ENCODE measurements at regions not wholly inside any gene's neighbourhood (a gene's known extent, or its start where the extent isn't known, plus 50 kb on each side); places are given as distances from the start of the nearest gene placed in this dataset.
"Not testable (repeated sequence)": the region's sequence is repeated elsewhere in the genome, so short reads cannot be mapped to it uniquely, and the experiment has no call there.

DNA sequence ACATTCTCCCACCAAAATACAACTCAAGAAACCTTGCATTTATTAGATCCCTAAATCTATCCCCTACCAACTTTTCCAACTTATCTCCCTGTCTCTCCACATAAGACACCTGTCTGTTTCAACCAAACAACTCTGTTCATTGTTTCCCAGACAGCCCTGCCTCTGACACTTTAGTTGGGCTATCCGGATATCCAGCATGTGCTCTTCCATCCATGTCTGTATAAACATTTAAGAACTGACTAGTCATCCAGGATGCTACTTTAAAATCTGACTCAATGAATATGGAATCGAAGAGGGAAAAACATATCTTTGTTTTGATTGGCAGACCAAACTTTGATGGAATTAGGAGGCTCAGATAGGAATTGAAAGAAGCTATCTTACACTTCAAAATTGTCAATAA, 143.2 kb upstream of the DCAF8L1 start:
- Histone ChIP-seq H3K27me3 (replicated peaks in 2 of 5; ENCODE audit: control insufficient read depth in 4 of 5, insufficient read depth in 5 of 5, low read length in 4 of 5) (no peaks in the 10 kb centered on the region), H3K9me3 (ENCODE audit: control extremely low read depth in 1 of 5, control insufficient read depth in 4 of 5, insufficient read depth in 2 of 5, low read depth in 1 of 5, low read length in 4 of 5) (no peaks in the 10 kb centered on the region), H3K4me1 (ENCODE audit: control extremely low read depth in 1 of 4, control insufficient read depth in 4 of 4, insufficient read depth in 4 of 4, low read length in 3 of 4) (no peaks in the 10 kb centered on the region), H3K36me3 (ENCODE audit: control insufficient read depth in 4 of 4, insufficient read depth in 4 of 4, low read length in 3 of 4) (no peaks in the 10 kb centered on the region), H3K27ac (ENCODE audit: insufficient read depth in 1 of 2, low read depth in 1 of 2, low read length in 2 of 2, poor library complexity in 1 of 2, severe bottlenecking in 2 of 2) (no peak overlapping the region), H3K4me3 (ENCODE audit: control insufficient read depth in 1 of 7, extremely low read depth in 1 of 7, insufficient read depth in 4 of 7, low read depth in 2 of 7, low read length in 6 of 7) (no peak overlapping the region)
- 89% methylated on average over 1 of the region's 2 CpGs for WGBS (ENCODE audit: insufficient coverage)
- CTCF ChIA-PET = no interaction called here
- POLR2A ChIA-PET = no interaction called here
- no peak for DNase-seq

- H3K27me3 ChIP-seq (replicated peaks in 2 of 5; ENCODE audit: control insufficient read depth in 4 of 5, insufficient read depth in 5 of 5, low read length in 4 of 5); H3K27ac ChIP-seq (ENCODE audit: insufficient read depth in 1 of 2, low read depth in 1 of 2, low read length in 2 of 2, poor library complexity in 1 of 2, severe bottlenecking in 2 of 2); H3K4me1 ChIP-seq (ENCODE audit: control extremely low read depth in 1 of 4, control insufficient read depth in 4 of 4, insufficient read depth in 4 of 4, low read length in 3 of 4); H3K4me3 ChIP-seq (ENCODE audit: control insufficient read depth in 1 of 7, extremely low read depth in 1 of 7, insufficient read depth in 4 of 7, low read depth in 2 of 7, low read length in 6 of 7); H3K9me3 ChIP-seq (ENCODE audit: control extremely low read depth in 1 of 5, control insufficient read depth in 4 of 5, insufficient read depth in 2 of 5, low read depth in 1 of 5, low read length in 4 of 5); POLR2A ChIA-PET; CTCF ChIA-PET; H3K36me3 ChIP-seq (ENCODE audit: control insufficient read depth in 4 of 4, insufficient read depth in 4 of 4, low read length in 3 of 4); DNase-seq: not testable (repeated sequence)
- WGBS (ENCODE audit: insufficient coverage) = 100% methylated on average over 3 of the region's 8 CpGs
Observed at GRCh38 chrX:28120580-28121245, 139.5 kb upstream of the DCAF8L1 start.

GRCh38 chrX:28120072-28120471, 138.8 kb upstream of the DCAF8L1 start:
- Histone ChIP-seq H3K27ac (ENCODE audit: insufficient read depth in 1 of 2, low read depth in 1 of 2, low read length in 2 of 2, poor library complexity in 1 of 2, severe bottlenecking in 2 of 2) (no peak overlapping the region), H3K4me3 (ENCODE audit: control insufficient read depth in 1 of 7, extremely low read depth in 1 of 7, insufficient read depth in 4 of 7, low read depth in 2 of 7, low read length in 6 of 7) (no peak overlapping the region), H3K27me3 (replicated peaks in 2 of 5; ENCODE audit: control insufficient read depth in 4 of 5, insufficient read depth in 5 of 5, low read length in 4 of 5) (no peaks in the 10 kb centered on the region), H3K4me1 (ENCODE audit: control extremely low read depth in 1 of 4, control insufficient read depth in 4 of 4, insufficient read depth in 4 of 4, low read length in 3 of 4) (no peaks in the 10 kb centered on the region), H3K9me3 (ENCODE audit: control extremely low read depth in 1 of 5, control insufficient read depth in 4 of 5, insufficient read depth in 2 of 5, low read depth in 1 of 5, low read length in 4 of 5) (no peaks in the 10 kb centered on the region), H3K36me3 (ENCODE audit: control insufficient read depth in 4 of 4, insufficient read depth in 4 of 4, low read length in 3 of 4) (no peaks in the 10 kb centered on the region)
- DNase-seq = no peak
- ChIA-PET POLR2A (no interaction called here), CTCF (no interaction called here)
- 83% methylated on average over 1 of the region's 4 CpGs for WGBS (ENCODE audit: insufficient coverage)

GRCh38 chrX:28108186-28108945, 127.1 kb upstream of the DCAF8L1 start:
- WGBS (ENCODE audit: insufficient coverage) = no CpG with 5 or more reads among the region's 1 CpG
- Histone ChIP-seq H3K4me3 (ENCODE audit: control insufficient read depth in 1 of 7, extremely low read depth in 1 of 7, insufficient read depth in 4 of 7, low read depth in 2 of 7, low read length in 6 of 7) (no peak overlapping the region), H3K27ac (ENCODE audit: insufficient read depth in 1 of 2, low read depth in 1 of 2, low read length in 2 of 2, poor library complexity in 1 of 2, severe bottlenecking in 2 of 2) (no peak overlapping the region), H3K4me1 (ENCODE audit: control extremely low read depth in 1 of 4, control insufficient read depth in 4 of 4, insufficient read depth in 4 of 4, low read length in 3 of 4) (no peaks in the 10 kb centered on the region), H3K36me3 (ENCODE audit: control insufficient read depth in 4 of 4, insufficient read depth in 4 of 4, low read length in 3 of 4) (no peaks in the 10 kb centered on the region), H3K27me3 (replicated peaks in 2 of 5; ENCODE audit: control insufficient read depth in 4 of 5, insufficient read depth in 5 of 5, low read length in 4 of 5) (no peaks in the 10 kb centered on the region), H3K9me3 (ENCODE audit: control extremely low read depth in 1 of 5, control insufficient read depth in 4 of 5, insufficient read depth in 2 of 5, low read depth in 1 of 5, low read length in 4 of 5) (no peaks in the 10 kb centered on the region)
- POLR2A ChIA-PET = no interaction called here
- CTCF ChIA-PET = no interaction called here
- DNase-seq = no peak

DNA sequence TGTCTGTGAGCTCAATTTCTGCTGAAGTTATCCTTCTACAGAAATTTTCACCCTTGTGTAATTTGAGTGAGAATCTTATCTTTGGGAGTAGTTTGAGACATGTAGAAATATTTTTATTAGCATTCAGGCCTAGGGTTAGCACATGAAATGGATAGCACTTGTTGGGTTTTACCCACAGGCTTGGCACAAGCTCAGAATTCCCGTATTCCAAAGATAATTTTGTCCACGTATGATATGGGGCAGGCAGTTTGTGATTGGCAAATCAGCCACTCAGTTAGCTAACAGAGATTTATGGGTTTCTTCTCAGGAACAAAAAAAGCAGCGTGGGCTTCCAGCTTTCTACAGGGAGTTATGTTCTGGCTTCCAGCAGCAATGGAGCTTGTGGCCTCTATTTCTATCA, 117.9 kb upstream of the DCAF8L1 start:
- 74% methylated on average over 2 of the region's 3 CpGs for WGBS (ENCODE audit: insufficient coverage)
- Histone ChIP-seq H3K27me3 (replicated peaks in 2 of 5; ENCODE audit: control insufficient read depth in 4 of 5, insufficient read depth in 5 of 5, low read length in 4 of 5) (no peaks in the 10 kb centered on the region), H3K4me3 (ENCODE audit: control insufficient read depth in 1 of 7, extremely low read depth in 1 of 7, insufficient read depth in 4 of 7, low read depth in 2 of 7, low read length in 6 of 7) (no peak overlapping the region), H3K9me3 (ENCODE audit: control extremely low read depth in 1 of 5, control insufficient read depth in 4 of 5, insufficient read depth in 2 of 5, low read depth in 1 of 5, low read length in 4 of 5) (no peaks in the 10 kb centered on the region), H3K4me1 (ENCODE audit: control extremely low read depth in 1 of 4, control insufficient read depth in 4 of 4, insufficient read depth in 4 of 4, low read length in 3 of 4) (no peaks in the 10 kb centered on the region), H3K36me3 (ENCODE audit: control insufficient read depth in 4 of 4, insufficient read depth in 4 of 4, low read length in 3 of 4) (no peaks in the 10 kb centered on the region), H3K27ac (ENCODE audit: insufficient read depth in 1 of 2, low read depth in 1 of 2, low read length in 2 of 2, poor library complexity in 1 of 2, severe bottlenecking in 2 of 2) (no peak overlapping the region)
- DNase-seq = no peak
- POLR2A ChIA-PET = no interaction called here
- CTCF ChIA-PET = no interaction called here

- H3K36me3 ChIP-seq (ENCODE audit: control insufficient read depth in 4 of 4, insufficient read depth in 4 of 4, low read length in 3 of 4) = no peaks in the 10 kb centered on the region
- H3K9me3 ChIP-seq (ENCODE audit: control extremely low read depth in 1 of 5, control insufficient read depth in 4 of 5, insufficient read depth in 2 of 5, low read depth in 1 of 5, low read length in 4 of 5) = no peaks in the 10 kb centered on the region
- DNase-seq = no peak
- CTCF ChIA-PET = no interaction called here
- H3K27me3 ChIP-seq (replicated peaks in 2 of 5; ENCODE audit: control insufficient read depth in 4 of 5, insufficient read depth in 5 of 5, low read length in 4 of 5) = no peaks in the 10 kb centered on the region
- 100% methylated on average over 1 of the region's 2 CpGs for WGBS (ENCODE audit: insufficient coverage)
- POLR2A ChIA-PET = no interaction called here
- no peaks in the 10 kb centered on the region for H3K4me1 ChIP-seq (ENCODE audit: control extremely low read depth in 1 of 4, control insufficient read depth in 4 of 4, insufficient read depth in 4 of 4, low read length in 3 of 4)
- H3K27ac ChIP-seq (ENCODE audit: insufficient read depth in 1 of 2, low read depth in 1 of 2, low read length in 2 of 2, poor library complexity in 1 of 2, severe bottlenecking in 2 of 2) = no peak overlapping the region
- no peak overlapping the region for H3K4me3 ChIP-seq (ENCODE audit: control insufficient read depth in 1 of 7, extremely low read depth in 1 of 7, insufficient read depth in 4 of 7, low read depth in 2 of 7, low read length in 6 of 7)
Observed at GRCh38 chrX:28085653-28086052, 104.4 kb upstream of the DCAF8L1 start.

DNA sequence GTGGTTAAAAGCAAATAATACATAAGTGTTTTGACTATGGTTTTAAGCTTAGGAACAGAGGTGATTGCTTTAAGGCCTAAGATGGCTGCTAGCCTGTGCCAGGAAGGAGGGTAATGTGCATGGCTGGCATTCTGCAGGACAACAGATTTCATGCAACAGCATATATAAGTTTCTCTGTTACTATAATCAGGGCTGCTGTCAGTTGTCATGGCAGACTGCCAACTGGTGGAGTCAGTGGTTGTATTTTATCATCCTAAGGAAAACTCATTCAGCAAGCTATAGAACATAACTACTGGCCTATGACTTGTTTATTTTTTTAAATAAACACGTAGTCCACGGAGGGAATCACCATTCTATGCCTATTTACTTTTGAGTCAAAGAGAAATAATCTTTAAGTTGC, 77.7 kb upstream of the DCAF8L1 start:
- CTCF ChIA-PET = no interaction called here
- Histone ChIP-seq H3K36me3 (ENCODE audit: control insufficient read depth in 4 of 4, insufficient read depth in 4 of 4, low read length in 3 of 4) (no peaks in the 10 kb centered on the region), H3K9me3 (ENCODE audit: control extremely low read depth in 1 of 5, control insufficient read depth in 4 of 5, insufficient read depth in 2 of 5, low read depth in 1 of 5, low read length in 4 of 5) (peaks cover 0 to 4% (median 0%) of the 10 kb centered on the region in 5 experiments), H3K27ac (ENCODE audit: insufficient read depth in 1 of 2, low read depth in 1 of 2, low read length in 2 of 2, poor library complexity in 1 of 2, severe bottlenecking in 2 of 2) (no peak overlapping the region), H3K4me1 (ENCODE audit: control extremely low read depth in 1 of 4, control insufficient read depth in 4 of 4, insufficient read depth in 4 of 4, low read length in 3 of 4) (no peaks in the 10 kb centered on the region), H3K27me3 (replicated peaks in 2 of 5; ENCODE audit: control insufficient read depth in 4 of 5, insufficient read depth in 5 of 5, low read length in 4 of 5) (no peaks in the 10 kb centered on the region), H3K4me3 (ENCODE audit: control insufficient read depth in 1 of 7, extremely low read depth in 1 of 7, insufficient read depth in 4 of 7, low read depth in 2 of 7, low read length in 6 of 7) (no peak overlapping the region)
- 40% methylated on average over 1 of the region's 2 CpGs for WGBS (ENCODE audit: insufficient coverage)
- DNase-seq = no peak
- POLR2A ChIA-PET = no interaction called here

Measured in common myeloid progenitor, CD34-positive (primary cell).